KMS-11 (cell line): ENCODE measurements at regions not wholly inside any gene's neighbourhood (a gene's known extent, or its start where the extent isn't known, plus 50 kb on each side); places are given as distances from the start of the nearest gene placed in this dataset.

Source experiments
- H2AFZ ChIP-seq: fragments of 200-600 bp; sonication (generic); 2 replicates; pipeline ENCODE4 v1.6.1; 2016; ENCODE audit warnings: antibody characterized with exemption, mixed run types, low read depth
- H3K27ac ChIP-seq: fragments of 200-600 bp; sonication (generic); 2 replicates; pipeline ENCODE4 v1.6.1; 2016; ENCODE audit warnings: mild to moderate bottlenecking, mixed run types
- H3K27me3 ChIP-seq: fragments of 200-600 bp; sonication (generic); 2 replicates; pipeline ENCODE4 v1.6.1; 2017; ENCODE audit warnings: mild to moderate bottlenecking, low read depth, mixed run types, moderate library complexity; ENCODE audit not compliant: insufficient read depth
- H3K36me3 ChIP-seq: fragments of 200-600 bp; sonication (generic); 2 replicates; pipeline ENCODE4 v1.6.1; 2017; ENCODE audit warnings: mild to moderate bottlenecking, mixed run types; ENCODE audit not compliant: insufficient read depth
- H3K4me1 ChIP-seq: fragments of 200-600 bp; sonication (generic); 2 replicates; pipeline ENCODE4 v1.6.1; 2016; ENCODE audit warnings: mild to moderate bottlenecking, low read depth, mixed run types; ENCODE audit not compliant: poor library complexity, severe bottlenecking
- H3K4me2 ChIP-seq: fragments of 200-600 bp; sonication (generic); 2 replicates; pipeline ENCODE4 v1.7.0; 2016; ENCODE audit warnings: mild to moderate bottlenecking, mixed run types
- H3K4me3 ChIP-seq: fragments of 200-600 bp; sonication (generic); IDR thresholded peaks from 2 replicates; pipeline ENCODE4 v1.6.1; 2017; ENCODE audit warnings: low read depth, low read length, mixed read lengths; ENCODE audit not compliant: insufficient read depth
- H3K79me2 ChIP-seq: fragments of 200-600 bp; sonication (generic); 2 replicates; pipeline ENCODE4 v1.6.1; 2016; ENCODE audit warnings: low read depth, mixed run types; ENCODE audit not compliant: insufficient read depth
- H3K9ac ChIP-seq: fragments of 200-600 bp; sonication (generic); 2 replicates; pipeline ENCODE4 v1.6.1; 2016; ENCODE audit warnings: mild to moderate bottlenecking, mixed run types
- H4K20me1 ChIP-seq: fragments of 200-600 bp; sonication (generic); 2 replicates; pipeline ENCODE4 v1.6.1; 2016; ENCODE audit warnings: mild to moderate bottlenecking, mixed run types; ENCODE audit not compliant: insufficient read depth
- TF ChIP-seq, protein P1 (sequence below): fragments of 200-600 bp; sonication (generic); conservative IDR thresholded peaks from 2 replicates; pipeline ENCODE4 v1.6.1; 2017; ENCODE audit warnings: low read depth, mild to moderate bottlenecking, antibody characterized with exemption, low read length, moderate library complexity, mixed read lengths

GRCh38 chr15:39156646-39157250 is 424.1 kb upstream of the THBS1 start:
- Histone ChIP-seq H4K20me1 (no peaks in the 10 kb centered on the region), H3K4me3 (no peak overlapping the region)

DNA sequence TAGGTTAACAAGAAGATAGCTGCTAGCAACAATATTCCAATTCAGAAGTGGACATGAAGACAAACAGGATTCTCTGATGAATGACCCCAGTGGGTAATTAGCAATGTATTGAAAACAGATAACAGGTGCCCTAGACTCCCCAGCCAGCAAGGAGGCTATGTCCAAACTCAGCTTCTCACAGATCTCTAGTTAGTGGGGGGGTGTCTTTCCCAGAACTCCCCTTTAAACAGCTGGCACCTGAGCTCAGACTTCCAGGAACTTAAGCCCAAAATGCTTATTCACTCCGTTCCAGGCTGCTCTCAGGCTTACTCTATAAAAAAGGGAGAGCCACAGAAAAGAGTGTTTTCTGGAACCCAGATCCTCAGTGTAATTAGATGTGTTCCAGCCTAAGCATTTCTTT is 423.0 kb upstream of the THBS1 start:
- no peak overlapping the region for H3K4me3 ChIP-seq
- no peaks in the 10 kb centered on the region; the same call in 1 of the 2 replicates for H3K27me3 ChIP-seq
- H3K27ac ChIP-seq = no peak overlapping the region
- H3K4me2 ChIP-seq = no peak overlapping the region
- H3K36me3 ChIP-seq = no peaks in the 10 kb centered on the region
- H2AFZ ChIP-seq = no peak overlapping the region
- H3K4me1 ChIP-seq = no peaks in the 10 kb centered on the region
- H3K9ac ChIP-seq = no peak overlapping the region
- H3K79me2 ChIP-seq = no peaks in the 10 kb centered on the region
- TF ChIP-seq, protein P1, sequence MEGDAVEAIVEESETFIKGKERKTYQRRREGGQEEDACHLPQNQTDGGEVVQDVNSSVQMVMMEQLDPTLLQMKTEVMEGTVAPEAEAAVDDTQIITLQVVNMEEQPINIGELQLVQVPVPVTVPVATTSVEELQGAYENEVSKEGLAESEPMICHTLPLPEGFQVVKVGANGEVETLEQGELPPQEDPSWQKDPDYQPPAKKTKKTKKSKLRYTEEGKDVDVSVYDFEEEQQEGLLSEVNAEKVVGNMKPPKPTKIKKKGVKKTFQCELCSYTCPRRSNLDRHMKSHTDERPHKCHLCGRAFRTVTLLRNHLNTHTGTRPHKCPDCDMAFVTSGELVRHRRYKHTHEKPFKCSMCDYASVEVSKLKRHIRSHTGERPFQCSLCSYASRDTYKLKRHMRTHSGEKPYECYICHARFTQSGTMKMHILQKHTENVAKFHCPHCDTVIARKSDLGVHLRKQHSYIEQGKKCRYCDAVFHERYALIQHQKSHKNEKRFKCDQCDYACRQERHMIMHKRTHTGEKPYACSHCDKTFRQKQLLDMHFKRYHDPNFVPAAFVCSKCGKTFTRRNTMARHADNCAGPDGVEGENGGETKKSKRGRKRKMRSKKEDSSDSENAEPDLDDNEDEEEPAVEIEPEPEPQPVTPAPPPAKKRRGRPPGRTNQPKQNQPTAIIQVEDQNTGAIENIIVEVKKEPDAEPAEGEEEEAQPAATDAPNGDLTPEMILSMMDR = no peak
- H4K20me1 ChIP-seq = no peaks in the 10 kb centered on the region

More at GRCh38 chr15:39156646-39157250, 424.1 kb upstream of the THBS1 start:
- H3K27ac ChIP-seq = no peak overlapping the region
- H3K4me2 ChIP-seq = no peak overlapping the region
- H3K27me3 ChIP-seq = no peaks in the 10 kb centered on the region; the same call in 1 of the 2 replicates
- no peaks in the 10 kb centered on the region for H3K79me2 ChIP-seq
- TF ChIP-seq, protein P1 = no peak
- no peaks in the 10 kb centered on the region for H3K36me3 ChIP-seq
- no peaks in the 10 kb centered on the region for H3K4me1 ChIP-seq
- H2AFZ ChIP-seq = no peak overlapping the region
- no peak overlapping the region for H3K9ac ChIP-seq

DNA sequence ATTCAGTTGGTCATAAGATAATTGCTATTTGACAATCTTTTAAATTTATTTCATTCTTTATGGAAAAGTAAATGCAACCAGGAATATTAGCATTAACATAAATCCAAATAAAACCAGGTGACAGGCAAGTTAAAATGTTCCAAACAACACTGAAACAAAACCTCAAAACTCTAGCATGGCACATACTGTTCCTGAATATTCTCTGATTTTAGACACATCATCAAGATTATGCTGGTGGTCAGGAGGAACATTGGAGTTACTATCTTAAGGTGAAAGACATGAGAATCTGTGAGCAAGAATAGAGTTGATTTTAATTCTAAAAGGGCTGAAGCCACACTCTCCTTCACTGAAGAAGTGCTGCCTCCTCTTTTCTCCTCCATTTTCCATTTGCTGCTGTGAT is 421.0 kb upstream of the THBS1 start:
- Histone ChIP-seq H3K36me3 (no peaks in the 10 kb centered on the region), H3K4me1 (no peaks in the 10 kb centered on the region), H3K79me2 (no peaks in the 10 kb centered on the region), H4K20me1 (no peaks in the 10 kb centered on the region), H3K27me3 (no peaks in the 10 kb centered on the region; the same call in 1 of the 2 replicates), H3K4me2 (no peak overlapping the region), H2AFZ (no peak overlapping the region), H3K27ac (no peak overlapping the region), H3K4me3 (no peak overlapping the region), H3K9ac (no peak overlapping the region)
- TF ChIP-seq, protein P1 = no peak

DNA sequence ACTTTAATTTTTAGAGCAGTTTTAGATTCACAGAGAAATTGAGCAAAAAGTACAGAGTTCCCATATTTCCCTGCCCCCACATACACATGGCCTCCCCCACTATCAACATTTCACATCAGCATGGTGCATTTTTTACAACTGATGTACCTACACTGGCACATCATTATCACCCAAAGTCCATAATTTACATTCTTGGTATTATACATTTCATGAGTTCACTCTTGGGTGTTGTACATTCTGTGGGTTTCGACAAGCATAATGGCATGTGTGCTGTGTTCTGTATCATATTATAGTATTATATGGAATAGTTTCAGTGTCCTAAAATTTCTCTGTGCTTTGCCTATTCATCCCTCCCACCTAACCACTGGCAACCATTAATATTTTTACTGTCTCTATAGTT is 419.8 kb upstream of the THBS1 start:
- Histone ChIP-seq H3K4me3 (no peak overlapping the region), H3K36me3 (no peaks in the 10 kb centered on the region), H3K79me2 (no peaks in the 10 kb centered on the region), H3K4me1 (no peaks in the 10 kb centered on the region), H3K27ac (no peak overlapping the region), H3K4me2 (no peak overlapping the region), H4K20me1 (no peaks in the 10 kb centered on the region), H3K27me3 (no peaks in the 10 kb centered on the region; the same call in 1 of the 2 replicates), H3K9ac (no peak overlapping the region), H2AFZ (no peak overlapping the region)
- TF ChIP-seq, protein P1 = no peak
